Activated naive CD4-positive, alpha-beta T cell treated with anti-CD3 and anti-CD28 coated beads, Interleukin-2, amount 10 ng/mL, durations not matched to agents 7 days and 5 days (primary cell): ENCODE measurements at regions not wholly inside any gene's neighbourhood (a gene's known extent, or its start where the extent isn't known, plus 50 kb on each side); places are given as distances from the start of the nearest gene placed in this dataset.

Experiments
- CTCF ChIA-PET: fragments of 350-600 bp; sonication (Branson Sonifier 250); formaldehyde crosslinking; loops from one replicate; lab custom pipeline; 2021; ENCODE audit warnings: antibody characterized with exemption; lab: Charles Lee
- DNase-seq: peaks from one replicate; pipeline ENCODE4 v3.0.0-alpha.2; 2020
- H3K27ac Mint-ChIP-seq: one replicate; pipeline ENCODE4 v1.8.0; 2021; ENCODE audit warnings: mild to moderate bottlenecking, moderate library complexity, mixed read lengths
- H3K27me3 Mint-ChIP-seq: one replicate; pipeline ENCODE4 v1.8.0; 2021; ENCODE audit warnings: mild to moderate bottlenecking, mixed read lengths
- H3K36me3 Mint-ChIP-seq: one replicate; pipeline ENCODE4 v1.8.0; 2021; ENCODE audit warnings: mixed read lengths
- H3K4me1 Mint-ChIP-seq: one replicate; pipeline ENCODE4 v1.8.0; 2021; ENCODE audit warnings: mixed read lengths
- H3K4me3 Mint-ChIP-seq: one replicate; pipeline ENCODE4 v1.8.0; 2021; ENCODE audit warnings: mild to moderate bottlenecking, moderate library complexity, mixed read lengths
- H3K9me3 Mint-ChIP-seq: one replicate; pipeline ENCODE4 v1.8.0; 2021; ENCODE audit warnings: mixed read lengths

DNA sequence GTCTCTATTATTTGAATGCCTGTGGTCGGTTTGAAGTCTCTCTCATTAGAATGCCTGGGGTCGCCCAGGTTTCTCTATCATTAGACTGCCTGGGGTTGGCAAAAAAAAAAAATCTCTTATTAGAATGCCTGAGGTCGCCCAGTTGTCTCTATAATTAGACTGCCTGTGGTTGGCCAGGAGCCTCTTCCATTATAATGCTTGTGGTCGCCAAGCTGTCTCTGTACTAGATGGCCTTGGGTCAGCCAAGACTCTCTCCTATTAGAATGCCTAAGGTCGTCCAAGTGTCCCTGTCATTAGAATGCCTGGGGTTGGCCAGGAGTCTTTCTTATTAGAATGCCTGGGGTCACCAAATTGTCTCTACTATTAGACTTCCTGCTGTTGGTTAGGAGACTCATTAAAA lies 2228.4 kb downstream of the TP53TG3F start:
- no peak overlapping the region for H3K27ac Mint-ChIP-seq
- no peak for DNase-seq
- CTCF ChIA-PET = no interaction called here
- no peaks in the 10 kb centered on the region for H3K4me1 Mint-ChIP-seq
- peaks cover 72% of the 10 kb centered on the region for H3K9me3 Mint-ChIP-seq
- H3K4me3 Mint-ChIP-seq = no peak overlapping the region
- H3K36me3 Mint-ChIP-seq = no peaks in the 10 kb centered on the region
- H3K27me3 Mint-ChIP-seq = no peaks in the 10 kb centered on the region

DNA sequence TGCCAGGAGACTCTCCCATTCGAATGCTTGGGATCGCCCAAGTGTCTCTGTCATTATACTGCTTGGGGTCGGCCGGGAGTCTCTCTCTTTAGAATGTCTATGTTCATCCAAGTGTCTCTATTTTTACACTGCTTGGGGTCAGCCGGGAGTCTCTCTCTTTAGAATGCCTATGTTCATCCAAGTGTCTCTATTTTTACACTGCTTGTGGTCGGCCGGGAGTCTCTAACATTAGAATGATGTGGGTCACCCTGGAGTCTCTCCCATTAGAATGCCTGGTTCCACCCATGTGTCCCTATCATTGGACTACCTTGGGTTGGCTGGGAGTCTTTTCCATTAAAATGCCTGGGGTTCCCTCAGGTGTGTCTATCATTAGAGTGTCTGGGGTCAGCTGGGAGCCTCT lies 2230.4 kb downstream of the TP53TG3F start:
- Mint-ChIP-seq H3K9me3 (peaks cover 75% of the 10 kb centered on the region), H3K4me1 (no peaks in the 10 kb centered on the region), H3K4me3 (no peak overlapping the region), H3K27me3 (no peaks in the 10 kb centered on the region), H3K36me3 (no peaks in the 10 kb centered on the region), H3K27ac (no peak overlapping the region)
- CTCF ChIA-PET = no interaction called here
- no peak for DNase-seq

DNA sequence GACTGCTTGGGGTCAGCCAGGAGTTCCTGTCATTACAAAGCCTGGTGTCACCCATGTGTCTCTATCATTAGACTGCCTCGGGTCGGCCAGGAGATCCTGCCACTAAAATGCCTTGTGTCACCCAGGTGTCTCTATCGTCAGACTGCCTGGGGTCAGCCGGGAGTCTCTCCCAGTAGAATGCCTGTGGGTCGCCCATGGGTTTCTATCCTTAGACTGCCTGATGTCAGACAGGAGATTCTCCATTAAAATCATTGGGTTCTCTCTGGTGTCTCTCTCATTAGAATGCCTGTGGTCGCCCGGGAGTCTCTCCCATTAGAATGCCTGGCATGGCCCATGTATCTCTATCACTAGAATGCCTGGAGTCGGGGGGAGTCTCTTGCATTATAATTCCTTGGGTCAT lies 2231.0 kb downstream of the TP53TG3F start:
- H3K36me3 Mint-ChIP-seq = no peaks in the 10 kb centered on the region
- H3K9me3 Mint-ChIP-seq = peaks cover 74% of the 10 kb centered on the region
- H3K4me1 Mint-ChIP-seq = no peaks in the 10 kb centered on the region
- no peak for DNase-seq
- H3K27ac Mint-ChIP-seq = no peak overlapping the region
- H3K27me3 Mint-ChIP-seq = no peaks in the 10 kb centered on the region
- H3K4me3 Mint-ChIP-seq = no peak overlapping the region
- CTCF ChIA-PET = no interaction called here

DNA sequence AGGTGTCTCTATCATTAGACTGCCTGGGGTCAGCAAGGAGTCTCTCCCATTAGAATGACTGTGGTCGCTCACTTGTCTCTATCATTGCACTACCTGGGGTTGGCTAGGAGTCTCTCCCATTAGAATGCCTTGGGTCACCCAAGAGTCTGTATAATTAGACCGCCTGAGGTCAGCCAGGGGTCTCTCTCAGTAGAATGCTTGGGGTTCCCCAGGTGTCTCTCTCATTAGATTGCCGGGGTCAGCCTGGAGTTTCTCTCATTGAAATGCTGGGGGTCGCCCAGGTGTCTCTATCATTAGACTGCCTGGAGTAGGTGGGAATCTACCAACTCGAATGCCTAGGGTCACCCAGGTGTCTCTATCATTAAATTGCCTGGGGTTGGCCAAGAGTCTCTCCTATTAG lies 2231.6 kb downstream of the TP53TG3F start:
- H3K36me3 Mint-ChIP-seq = no peaks in the 10 kb centered on the region
- peaks cover 73% of the 10 kb centered on the region for H3K9me3 Mint-ChIP-seq
- H3K27ac Mint-ChIP-seq = no peak overlapping the region
- H3K4me1 Mint-ChIP-seq = no peaks in the 10 kb centered on the region
- no peaks in the 10 kb centered on the region for H3K27me3 Mint-ChIP-seq
- CTCF ChIA-PET = no interaction called here
- no peak for DNase-seq
- no peak overlapping the region for H3K4me3 Mint-ChIP-seq

DNA sequence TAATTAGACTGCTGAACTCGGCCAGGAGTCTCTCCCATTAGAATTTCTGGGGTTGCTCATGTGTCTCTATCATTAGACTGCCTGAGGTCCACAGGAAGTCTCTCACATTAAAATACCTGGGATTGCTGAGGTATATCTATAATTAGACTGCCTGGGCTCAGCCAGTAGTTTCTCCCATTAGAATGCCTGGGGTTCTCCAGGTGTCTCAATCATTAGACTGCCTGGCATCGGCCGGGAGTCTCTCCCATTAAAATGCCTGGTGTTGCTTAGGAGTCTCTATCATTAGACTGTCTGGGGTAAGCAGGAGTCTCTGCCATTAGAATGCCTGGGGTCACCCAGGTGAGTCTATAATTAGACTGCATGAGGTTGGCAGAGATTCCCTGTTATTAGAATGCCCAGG lies 2233.4 kb downstream of the TP53TG3F start:
- CTCF ChIA-PET = no interaction called here
- H3K36me3 Mint-ChIP-seq = no peaks in the 10 kb centered on the region
- H3K4me1 Mint-ChIP-seq = no peaks in the 10 kb centered on the region
- H3K9me3 Mint-ChIP-seq = peaks cover 61% of the 10 kb centered on the region
- H3K27me3 Mint-ChIP-seq = no peaks in the 10 kb centered on the region
- DNase-seq = no peak
- no peak overlapping the region for H3K4me3 Mint-ChIP-seq
- no peak overlapping the region for H3K27ac Mint-ChIP-seq

DNA sequence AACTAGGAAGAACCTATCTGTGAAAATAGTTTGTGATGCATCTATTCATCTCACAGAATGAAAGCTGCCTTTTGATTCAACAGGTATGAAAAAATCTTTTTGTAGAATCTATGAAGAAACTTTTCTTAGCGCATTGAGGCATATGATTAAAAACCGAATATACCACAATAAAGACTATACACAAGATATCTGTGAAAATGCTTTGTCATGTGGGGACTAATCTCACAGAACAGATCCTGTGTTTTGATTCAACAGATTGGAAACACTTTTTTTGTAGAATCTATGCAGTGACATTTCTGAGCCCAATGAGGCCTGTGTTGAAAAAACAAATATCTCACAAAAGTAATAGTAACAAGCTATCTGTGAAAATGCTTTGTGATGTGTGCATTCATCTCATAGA lies 2247.5 kb downstream of the TP53TG3F start:
- Mint-ChIP-seq H3K4me3 (no peak overlapping the region), H3K27ac (no peak overlapping the region), H3K27me3 (no peaks in the 10 kb centered on the region), H3K4me1 (no peaks in the 10 kb centered on the region), H3K36me3 (no peaks in the 10 kb centered on the region), H3K9me3 (peaks cover 22% of the 10 kb centered on the region)
- no peak for DNase-seq
- CTCF ChIA-PET = no interaction called here

DNA sequence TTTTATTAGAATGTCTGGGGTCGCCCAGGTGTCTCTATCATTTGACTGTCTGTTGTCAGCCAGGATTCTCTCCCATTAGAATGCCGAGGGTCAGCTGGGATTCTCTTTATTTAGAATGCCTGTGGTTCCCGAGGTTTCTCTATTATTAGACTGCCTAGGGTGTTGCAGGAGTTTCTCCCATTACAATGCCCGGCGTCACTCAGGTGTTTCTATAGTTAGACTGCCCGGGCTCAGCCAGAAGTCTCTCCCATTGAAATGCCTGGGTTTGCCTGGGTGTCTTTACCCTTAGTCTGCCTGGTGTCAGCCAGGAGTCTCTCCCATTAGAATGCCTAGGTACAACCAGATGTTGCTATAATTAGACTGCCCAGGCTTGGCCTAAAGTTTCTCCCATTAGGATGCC lies 2252.0 kb downstream of the TP53TG3F start:
- Mint-ChIP-seq H3K27ac (no peak overlapping the region), H3K4me3 (no peak overlapping the region), H3K9me3 (peaks cover 34% of the 10 kb centered on the region), H3K4me1 (no peaks in the 10 kb centered on the region), H3K27me3 (no peaks in the 10 kb centered on the region), H3K36me3 (no peaks in the 10 kb centered on the region)
- CTCF ChIA-PET = no interaction called here
- DNase-seq = no peak

DNA sequence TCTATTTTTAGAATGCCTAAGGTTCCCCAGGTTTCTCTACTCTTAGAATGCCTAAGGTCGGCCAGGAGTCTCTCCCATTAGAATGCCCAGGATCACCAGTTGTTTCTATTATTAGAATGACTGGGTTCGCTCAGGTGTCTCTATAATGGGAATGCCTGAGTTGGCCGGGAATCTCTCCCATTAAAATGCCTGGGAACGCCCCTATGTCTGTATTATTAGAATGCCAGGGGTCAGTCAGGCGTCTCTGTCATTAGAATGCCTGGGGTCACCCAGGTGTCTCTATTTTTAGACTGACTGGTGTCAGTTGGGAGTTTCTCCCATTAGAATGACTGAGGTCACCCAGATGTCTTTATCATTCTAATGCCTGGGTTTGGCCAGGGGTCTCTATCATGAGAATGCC lies 2252.5 kb downstream of the TP53TG3F start:
- DNase-seq = no peak
- Mint-ChIP-seq H3K27ac (no peak overlapping the region), H3K4me1 (no peaks in the 10 kb centered on the region), H3K27me3 (no peaks in the 10 kb centered on the region), H3K4me3 (no peak overlapping the region), H3K9me3 (peaks cover 37% of the 10 kb centered on the region), H3K36me3 (no peaks in the 10 kb centered on the region)
- CTCF ChIA-PET = no interaction called here

DNA sequence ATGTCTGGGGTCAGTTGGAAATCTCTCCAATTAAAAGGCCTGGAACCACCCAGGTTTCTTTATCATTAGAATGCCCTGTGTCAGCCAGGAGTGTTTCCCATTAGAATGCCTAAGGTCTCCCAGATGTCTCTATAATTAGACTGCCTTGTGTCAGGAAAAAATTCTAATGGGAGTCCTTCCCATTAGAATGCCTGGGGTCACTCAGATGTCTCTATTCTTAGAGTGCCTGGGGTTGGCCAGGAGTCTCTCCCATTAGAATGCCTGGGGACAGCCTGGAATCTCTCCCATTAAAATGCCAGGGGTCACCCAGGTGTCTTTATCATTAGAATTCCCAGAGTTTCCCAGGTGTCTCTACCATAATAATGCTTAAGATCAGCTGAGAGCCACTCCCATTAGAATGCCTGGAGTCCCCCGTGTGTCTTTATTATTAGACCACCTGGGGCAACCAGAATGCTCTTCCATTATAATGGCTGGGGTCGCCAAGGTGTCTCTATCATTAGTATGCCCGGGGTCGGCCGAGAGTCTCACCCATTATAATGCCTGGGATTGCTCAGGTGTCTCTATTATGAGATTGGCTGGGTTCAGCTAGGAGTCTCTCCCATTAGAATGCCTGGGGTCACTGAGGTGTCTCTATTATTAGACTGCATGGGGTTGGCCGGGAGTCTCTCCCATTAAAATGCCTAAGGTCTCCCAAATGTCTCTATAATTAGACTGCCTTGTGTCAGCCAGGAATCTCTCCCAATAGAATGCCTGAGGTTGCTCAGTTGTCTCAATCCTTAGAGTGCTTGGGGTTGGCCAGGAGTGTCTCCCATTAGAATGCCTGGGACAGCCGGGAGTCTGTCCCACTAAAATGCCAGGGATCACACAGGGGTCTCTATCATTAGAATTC lies 2254.6 kb downstream of the TP53TG3F start:
- no peak for DNase-seq
- Mint-ChIP-seq H3K27me3 (no peaks in the 10 kb centered on the region), H3K9me3 (peaks cover 42% of the 10 kb centered on the region), H3K27ac (no peak overlapping the region), H3K36me3 (no peaks in the 10 kb centered on the region), H3K4me1 (no peaks in the 10 kb centered on the region), H3K4me3 (no peak overlapping the region)
- CTCF ChIA-PET = no interaction called here

DNA sequence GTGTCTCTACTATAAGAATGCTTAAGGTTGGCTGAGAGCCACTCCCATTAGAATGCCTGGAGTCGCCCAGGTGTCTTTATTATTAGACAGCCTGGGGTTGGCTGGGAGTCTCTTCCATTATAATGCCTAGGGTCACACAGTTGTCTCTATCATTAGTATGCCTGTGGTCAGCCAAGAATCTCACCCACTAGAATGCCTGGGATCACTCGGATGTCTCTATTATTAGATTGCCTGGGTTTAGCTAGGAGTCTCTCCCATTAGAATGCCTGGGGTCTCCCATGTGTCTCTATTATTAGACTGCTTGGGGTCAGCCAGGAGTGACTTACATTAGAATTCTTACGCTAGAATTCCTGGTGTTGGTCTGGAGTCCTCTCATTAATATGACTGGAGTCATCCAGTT lies 2255.3 kb downstream of the TP53TG3F start:
- Mint-ChIP-seq H3K27me3 (no peaks in the 10 kb centered on the region), H3K36me3 (no peaks in the 10 kb centered on the region), H3K4me1 (no peaks in the 10 kb centered on the region), H3K9me3 (peaks cover 47% of the 10 kb centered on the region), H3K27ac (no peak overlapping the region), H3K4me3 (no peak overlapping the region)
- CTCF ChIA-PET = no interaction called here
- DNase-seq = no peak

DNA sequence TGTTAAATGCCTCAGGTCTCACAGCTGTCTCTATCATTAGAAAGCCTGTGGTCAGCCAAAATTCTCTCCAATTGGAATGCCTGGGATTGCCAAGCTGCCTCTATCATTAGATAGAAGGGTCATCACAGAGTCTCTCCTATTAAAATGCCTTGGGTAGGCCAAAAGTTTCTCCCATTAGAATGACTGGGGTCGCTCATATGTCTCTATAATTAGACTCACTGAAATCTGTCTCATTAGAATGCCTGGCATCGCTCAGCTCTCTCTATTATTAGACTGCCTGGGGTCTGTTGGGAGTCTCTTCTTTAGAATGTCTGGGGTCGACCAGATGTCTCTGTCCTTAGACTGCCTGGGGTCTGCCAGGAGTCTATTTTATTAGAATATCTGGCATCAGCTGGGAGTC lies 2265.1 kb downstream of the TP53TG3F start:
- H3K27ac Mint-ChIP-seq = no peak overlapping the region
- no peak overlapping the region for H3K4me3 Mint-ChIP-seq
- CTCF ChIA-PET = no interaction called here
- H3K4me1 Mint-ChIP-seq = no peaks in the 10 kb centered on the region
- DNase-seq = no peak
- no peaks in the 10 kb centered on the region for H3K27me3 Mint-ChIP-seq
- no peaks in the 10 kb centered on the region for H3K36me3 Mint-ChIP-seq
- H3K9me3 Mint-ChIP-seq = peaks cover 53% of the 10 kb centered on the region

DNA sequence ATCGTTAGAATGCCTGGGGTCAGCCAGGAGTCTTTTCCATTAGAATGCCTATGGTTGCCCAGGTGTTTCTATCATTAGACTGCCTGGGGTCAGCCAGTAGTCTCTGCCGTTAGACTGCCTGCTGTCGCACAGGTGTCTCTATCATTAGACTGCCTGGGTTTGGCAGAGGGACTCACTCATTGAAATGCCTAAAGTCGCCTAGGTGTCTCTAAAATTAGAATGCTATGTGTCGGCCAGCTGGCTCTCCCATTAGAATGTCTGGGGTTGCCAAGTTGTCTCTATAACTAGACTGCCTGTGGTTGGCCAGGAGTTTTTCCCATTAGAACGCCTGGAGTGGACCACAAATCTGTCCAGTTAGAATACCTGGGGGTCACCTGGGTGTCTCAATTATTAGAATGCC lies 2266.5 kb downstream of the TP53TG3F start:
- H3K4me3 Mint-ChIP-seq = no peak overlapping the region
- H3K36me3 Mint-ChIP-seq = no peaks in the 10 kb centered on the region
- H3K27me3 Mint-ChIP-seq = no peaks in the 10 kb centered on the region
- no peak for DNase-seq
- H3K9me3 Mint-ChIP-seq = peaks cover 59% of the 10 kb centered on the region
- H3K27ac Mint-ChIP-seq = no peak overlapping the region
- H3K4me1 Mint-ChIP-seq = no peaks in the 10 kb centered on the region
- CTCF ChIA-PET = no interaction called here

DNA sequence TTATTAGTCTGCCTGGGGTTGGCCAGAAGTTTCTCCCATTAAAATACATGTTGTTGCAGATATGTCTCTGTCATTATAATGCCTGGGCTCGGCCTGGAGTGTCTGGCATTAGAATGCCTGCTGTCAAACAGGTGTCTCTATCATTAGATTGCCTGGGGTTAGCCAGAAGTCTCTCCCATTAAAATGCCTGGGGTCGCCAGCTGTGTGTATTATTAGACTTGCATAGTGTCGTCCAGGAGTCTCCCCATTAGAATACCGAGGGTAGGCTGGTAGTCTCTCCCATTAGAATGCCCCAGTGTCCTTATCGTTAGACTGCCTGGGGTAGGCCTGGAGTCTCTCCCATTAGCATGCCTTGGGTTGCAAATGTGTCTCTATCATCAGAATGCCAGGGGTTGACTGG lies 2270.8 kb downstream of the TP53TG3F start:
- Mint-ChIP-seq H3K4me3 (no peak overlapping the region), H3K9me3 (peaks cover 67% of the 10 kb centered on the region)
- CTCF ChIA-PET = no interaction called here

DNA sequence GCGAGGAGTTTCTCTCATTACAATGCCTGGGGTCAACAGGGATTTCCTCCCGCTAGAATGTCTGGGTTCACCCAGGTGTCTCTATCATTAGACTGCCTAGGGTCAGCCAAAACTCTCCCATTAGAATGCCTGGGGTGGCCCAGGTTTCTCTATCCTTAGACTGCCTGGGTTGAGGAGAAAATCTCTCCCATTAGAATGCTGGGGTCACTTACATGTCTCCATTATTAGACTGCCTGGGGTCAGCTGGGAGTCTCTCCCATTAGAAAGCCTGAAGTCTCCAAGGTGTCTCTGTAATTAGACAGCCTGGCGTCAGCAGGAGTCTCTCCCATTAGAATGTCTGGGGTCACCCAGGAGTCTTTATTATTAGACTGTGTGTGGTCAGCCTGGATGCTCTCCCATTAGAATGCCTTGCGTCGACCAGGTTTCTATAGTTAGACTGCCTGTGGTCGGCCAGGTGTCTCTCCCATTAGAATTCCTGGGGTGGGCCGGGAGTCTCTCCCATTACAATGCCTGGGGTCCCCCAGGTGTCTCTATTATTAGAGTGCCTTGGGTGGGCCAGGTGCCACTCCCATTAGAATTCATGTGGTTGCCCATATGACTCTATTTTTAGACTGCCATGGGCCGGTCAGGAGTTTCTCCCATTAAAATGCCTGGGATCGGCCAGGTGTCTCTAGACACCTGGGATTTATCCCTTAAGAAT lies 2272.1 kb downstream of the TP53TG3F start:
- H3K36me3 Mint-ChIP-seq = no peaks in the 10 kb centered on the region
- CTCF ChIA-PET = no interaction called here
- no peaks in the 10 kb centered on the region for H3K4me1 Mint-ChIP-seq
- H3K9me3 Mint-ChIP-seq = peaks cover 67% of the 10 kb centered on the region
- no peak overlapping the region for H3K4me3 Mint-ChIP-seq
- no peak for DNase-seq
- H3K27me3 Mint-ChIP-seq = no peaks in the 10 kb centered on the region
- no peak overlapping the region for H3K27ac Mint-ChIP-seq

More for the DNA sequence above, 2270.8 kb downstream of the TP53TG3F start:
- no peak overlapping the region for H3K27ac Mint-ChIP-seq
- no peaks in the 10 kb centered on the region for H3K27me3 Mint-ChIP-seq
- no peaks in the 10 kb centered on the region for H3K4me1 Mint-ChIP-seq
- no peaks in the 10 kb centered on the region for H3K36me3 Mint-ChIP-seq
- no peak for DNase-seq
